ENCODE measurements at regions not wholly inside any gene's neighbourhood (a gene's known extent, or its start where the extent isn't known, plus 50 kb on each side); places are given as distances from the start of the nearest gene placed in this dataset.

DNA sequence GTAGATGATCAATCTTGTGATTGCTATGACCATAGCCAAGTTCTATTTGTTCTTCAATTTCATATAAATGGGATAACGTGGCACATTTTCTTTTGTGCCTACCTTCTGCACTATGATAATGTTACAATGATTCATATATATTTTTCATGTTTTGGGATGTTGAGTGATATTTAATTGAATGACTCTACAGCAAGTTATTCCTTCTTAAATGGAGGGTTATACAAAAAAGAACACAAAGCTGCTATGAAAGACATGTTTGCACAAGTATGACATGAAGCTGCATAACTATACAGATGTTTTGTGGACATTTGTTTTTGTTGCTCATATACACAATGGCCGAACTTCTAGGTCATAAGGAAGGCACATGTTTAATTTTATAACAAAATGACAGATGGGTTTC lies 356.2 kb downstream of the CBLN2 start (continued):
- TF ChIP-seq, protein P1, sequence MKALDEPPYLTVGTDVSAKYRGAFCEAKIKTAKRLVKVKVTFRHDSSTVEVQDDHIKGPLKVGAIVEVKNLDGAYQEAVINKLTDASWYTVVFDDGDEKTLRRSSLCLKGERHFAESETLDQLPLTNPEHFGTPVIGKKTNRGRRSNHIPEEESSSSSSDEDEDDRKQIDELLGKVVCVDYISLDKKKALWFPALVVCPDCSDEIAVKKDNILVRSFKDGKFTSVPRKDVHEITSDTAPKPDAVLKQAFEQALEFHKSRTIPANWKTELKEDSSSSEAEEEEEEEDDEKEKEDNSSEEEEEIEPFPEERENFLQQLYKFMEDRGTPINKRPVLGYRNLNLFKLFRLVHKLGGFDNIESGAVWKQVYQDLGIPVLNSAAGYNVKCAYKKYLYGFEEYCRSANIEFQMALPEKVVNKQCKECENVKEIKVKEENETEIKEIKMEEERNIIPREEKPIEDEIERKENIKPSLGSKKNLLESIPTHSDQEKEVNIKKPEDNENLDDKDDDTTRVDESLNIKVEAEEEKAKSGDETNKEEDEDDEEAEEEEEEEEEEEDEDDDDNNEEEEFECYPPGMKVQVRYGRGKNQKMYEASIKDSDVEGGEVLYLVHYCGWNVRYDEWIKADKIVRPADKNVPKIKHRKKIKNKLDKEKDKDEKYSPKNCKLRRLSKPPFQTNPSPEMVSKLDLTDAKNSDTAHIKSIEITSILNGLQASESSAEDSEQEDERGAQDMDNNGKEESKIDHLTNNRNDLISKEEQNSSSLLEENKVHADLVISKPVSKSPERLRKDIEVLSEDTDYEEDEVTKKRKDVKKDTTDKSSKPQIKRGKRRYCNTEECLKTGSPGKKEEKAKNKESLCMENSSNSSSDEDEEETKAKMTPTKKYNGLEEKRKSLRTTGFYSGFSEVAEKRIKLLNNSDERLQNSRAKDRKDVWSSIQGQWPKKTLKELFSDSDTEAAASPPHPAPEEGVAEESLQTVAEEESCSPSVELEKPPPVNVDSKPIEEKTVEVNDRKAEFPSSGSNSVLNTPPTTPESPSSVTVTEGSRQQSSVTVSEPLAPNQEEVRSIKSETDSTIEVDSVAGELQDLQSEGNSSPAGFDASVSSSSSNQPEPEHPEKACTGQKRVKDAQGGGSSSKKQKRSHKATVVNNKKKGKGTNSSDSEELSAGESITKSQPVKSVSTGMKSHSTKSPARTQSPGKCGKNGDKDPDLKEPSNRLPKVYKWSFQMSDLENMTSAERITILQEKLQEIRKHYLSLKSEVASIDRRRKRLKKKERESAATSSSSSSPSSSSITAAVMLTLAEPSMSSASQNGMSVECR (CRISPR knock-in tag; IDR thresholded peaks at IDR 0.05; ENCODE audit: borderline replicate concordance): no peak
- TF ChIP-seq, protein P2, sequence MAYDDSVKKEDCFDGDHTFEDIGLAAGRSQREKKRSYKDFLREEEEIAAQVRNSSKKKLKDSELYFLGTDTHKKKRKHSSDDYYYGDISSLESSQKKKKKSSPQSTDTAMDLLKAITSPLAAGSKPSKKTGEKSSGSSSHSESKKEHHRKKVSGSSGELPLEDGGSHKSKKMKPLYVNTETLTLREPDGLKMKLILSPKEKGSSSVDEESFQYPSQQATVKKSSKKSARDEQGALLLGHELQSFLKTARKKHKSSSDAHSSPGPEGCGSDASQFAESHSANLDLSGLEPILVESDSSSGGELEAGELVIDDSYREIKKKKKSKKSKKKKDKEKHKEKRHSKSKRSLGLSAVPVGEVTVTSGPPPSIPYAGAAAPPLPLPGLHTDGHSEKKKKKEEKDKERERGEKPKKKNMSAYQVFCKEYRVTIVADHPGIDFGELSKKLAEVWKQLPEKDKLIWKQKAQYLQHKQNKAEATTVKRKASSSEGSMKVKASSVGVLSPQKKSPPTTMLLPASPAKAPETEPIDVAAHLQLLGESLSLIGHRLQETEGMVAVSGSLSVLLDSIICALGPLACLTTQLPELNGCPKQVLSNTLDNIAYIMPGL (CRISPR knock-in tag; IDR thresholded peaks at IDR 0.05): no peak
- TF ChIP-seq, protein P3, sequence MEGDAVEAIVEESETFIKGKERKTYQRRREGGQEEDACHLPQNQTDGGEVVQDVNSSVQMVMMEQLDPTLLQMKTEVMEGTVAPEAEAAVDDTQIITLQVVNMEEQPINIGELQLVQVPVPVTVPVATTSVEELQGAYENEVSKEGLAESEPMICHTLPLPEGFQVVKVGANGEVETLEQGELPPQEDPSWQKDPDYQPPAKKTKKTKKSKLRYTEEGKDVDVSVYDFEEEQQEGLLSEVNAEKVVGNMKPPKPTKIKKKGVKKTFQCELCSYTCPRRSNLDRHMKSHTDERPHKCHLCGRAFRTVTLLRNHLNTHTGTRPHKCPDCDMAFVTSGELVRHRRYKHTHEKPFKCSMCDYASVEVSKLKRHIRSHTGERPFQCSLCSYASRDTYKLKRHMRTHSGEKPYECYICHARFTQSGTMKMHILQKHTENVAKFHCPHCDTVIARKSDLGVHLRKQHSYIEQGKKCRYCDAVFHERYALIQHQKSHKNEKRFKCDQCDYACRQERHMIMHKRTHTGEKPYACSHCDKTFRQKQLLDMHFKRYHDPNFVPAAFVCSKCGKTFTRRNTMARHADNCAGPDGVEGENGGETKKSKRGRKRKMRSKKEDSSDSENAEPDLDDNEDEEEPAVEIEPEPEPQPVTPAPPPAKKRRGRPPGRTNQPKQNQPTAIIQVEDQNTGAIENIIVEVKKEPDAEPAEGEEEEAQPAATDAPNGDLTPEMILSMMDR (IDR thresholded peaks at IDR 0.05): no peak
- TF ChIP-seq NFYB (CRISPR knock-in tag; conservative IDR thresholded peaks at IDR 0.05; ENCODE audit: low read depth) (no peak), NR3C1 (CRISPR knock-in tag; conservative IDR thresholded peaks at IDR 0.05; ENCODE audit: low read depth) (no peak)

DNA sequence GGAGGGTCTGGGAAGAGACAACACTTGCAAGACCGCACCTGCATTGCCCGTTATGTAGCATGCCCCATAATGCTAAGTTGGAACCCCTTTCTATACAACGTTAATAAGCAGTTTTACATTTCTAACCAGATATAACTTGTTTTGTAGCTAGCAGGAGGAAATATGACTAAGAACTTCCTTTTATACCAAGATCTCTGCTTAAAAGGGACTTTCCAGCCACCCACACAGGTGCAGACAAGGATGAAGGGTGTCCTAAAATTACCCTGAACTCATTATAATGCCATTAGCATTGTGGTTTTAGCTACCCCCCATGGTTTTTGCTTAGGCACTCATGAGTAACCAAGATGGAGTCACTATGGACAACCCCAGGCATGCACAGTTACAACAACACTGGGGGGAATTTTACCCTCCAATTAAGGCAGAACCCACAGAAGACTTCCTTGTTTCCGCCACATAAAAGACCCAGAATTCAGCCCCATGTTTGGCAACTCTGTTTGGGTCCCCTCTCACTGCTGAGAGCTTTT lies 362.8 kb downstream of the CBLN2 start:
- peaks cover 24% of the 10 kb centered on the region for H3K36me3 Mint-ChIP-seq
- H3K27ac Mint-ChIP-seq: no peak overlapping the region
- ChIA-PET POLR2A (no interaction called here), CTCF (no interaction called here)
- peaks cover 44% of the 10 kb centered on the region for H3K9me3 Mint-ChIP-seq
- H3K4me1 Mint-ChIP-seq: no peaks in the 10 kb centered on the region
- no peak for DNase-seq (ENCODE audit: low spot score)
- no peak overlapping the region for H3K4me3 Mint-ChIP-seq
- TF ChIP-seq CREB1 (CRISPR knock-in tag; IDR thresholded peaks at IDR 0.05) (no peak), ZNF423 (CRISPR knock-in tag; IDR thresholded peaks at IDR 0.05) (no peak), GABPB1 (CRISPR knock-in tag; IDR thresholded peaks at IDR 0.05) (no peak), ZNF317 (CRISPR knock-in tag; IDR thresholded peaks at IDR 0.05; ENCODE audit: borderline replicate concordance, low read depth) (no peak), NFATC4 (CRISPR knock-in tag; IDR thresholded peaks at IDR 0.05) (no peak), TP53 (CRISPR knock-in tag; IDR thresholded peaks at IDR 0.05) (no peak), TCF7 (CRISPR knock-in tag; IDR thresholded peaks at IDR 0.05; ENCODE audit: low read depth) (no peak), ELF4 (CRISPR knock-in tag; IDR thresholded peaks at IDR 0.05; ENCODE audit: low read depth) (no peak), ZNF138 (CRISPR knock-in tag; conservative IDR thresholded peaks at IDR 0.05) (no peak), ZNF219 (CRISPR knock-in tag; IDR thresholded peaks at IDR 0.05; ENCODE audit: borderline replicate concordance) (no peak), SOX15 (CRISPR knock-in tag; IDR thresholded peaks at IDR 0.05) (no peak), RELA (CRISPR knock-in tag; IDR thresholded peaks at IDR 0.05; ENCODE audit: borderline replicate concordance) (no peak)
- TF ChIP-seq, protein P2 (CRISPR knock-in tag; IDR thresholded peaks at IDR 0.05): no peak
- TF ChIP-seq, protein P4, sequence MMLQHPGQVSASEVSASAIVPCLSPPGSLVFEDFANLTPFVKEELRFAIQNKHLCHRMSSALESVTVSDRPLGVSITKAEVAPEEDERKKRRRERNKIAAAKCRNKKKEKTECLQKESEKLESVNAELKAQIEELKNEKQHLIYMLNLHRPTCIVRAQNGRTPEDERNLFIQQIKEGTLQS (CRISPR knock-in tag; conservative IDR thresholded peaks at IDR 0.05): no peak
- TF ChIP-seq, protein P5, sequence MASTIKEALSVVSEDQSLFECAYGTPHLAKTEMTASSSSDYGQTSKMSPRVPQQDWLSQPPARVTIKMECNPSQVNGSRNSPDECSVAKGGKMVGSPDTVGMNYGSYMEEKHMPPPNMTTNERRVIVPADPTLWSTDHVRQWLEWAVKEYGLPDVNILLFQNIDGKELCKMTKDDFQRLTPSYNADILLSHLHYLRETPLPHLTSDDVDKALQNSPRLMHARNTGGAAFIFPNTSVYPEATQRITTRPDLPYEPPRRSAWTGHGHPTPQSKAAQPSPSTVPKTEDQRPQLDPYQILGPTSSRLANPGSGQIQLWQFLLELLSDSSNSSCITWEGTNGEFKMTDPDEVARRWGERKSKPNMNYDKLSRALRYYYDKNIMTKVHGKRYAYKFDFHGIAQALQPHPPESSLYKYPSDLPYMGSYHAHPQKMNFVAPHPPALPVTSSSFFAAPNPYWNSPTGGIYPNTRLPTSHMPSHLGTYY (CRISPR knock-in tag; IDR thresholded peaks at IDR 0.05): no peak
- H3K27me3 Mint-ChIP-seq (ENCODE audit: low read depth): no peaks in the 10 kb centered on the region
- no peak for ATAC-seq
